ENCODE measurements at regions not wholly inside any gene's neighbourhood (a gene's known extent, or its start where the extent isn't known, plus 50 kb on each side); places are given as distances from the start of the nearest gene placed in this dataset.
A peak's percentile ranks its signal among the peaks of the same experiment; 100 is the strongest.
"Not testable (repeated sequence)": the region's sequence is repeated elsewhere in the genome, so short reads cannot be mapped to it uniquely, and the experiment has no call there.

- DNase-seq (ENCODE audit: low spot score) = no peak
These were observed 304.0 kb upstream of the KLF4 start for GRCh38 chr9:107793541-107793940.

DNA sequence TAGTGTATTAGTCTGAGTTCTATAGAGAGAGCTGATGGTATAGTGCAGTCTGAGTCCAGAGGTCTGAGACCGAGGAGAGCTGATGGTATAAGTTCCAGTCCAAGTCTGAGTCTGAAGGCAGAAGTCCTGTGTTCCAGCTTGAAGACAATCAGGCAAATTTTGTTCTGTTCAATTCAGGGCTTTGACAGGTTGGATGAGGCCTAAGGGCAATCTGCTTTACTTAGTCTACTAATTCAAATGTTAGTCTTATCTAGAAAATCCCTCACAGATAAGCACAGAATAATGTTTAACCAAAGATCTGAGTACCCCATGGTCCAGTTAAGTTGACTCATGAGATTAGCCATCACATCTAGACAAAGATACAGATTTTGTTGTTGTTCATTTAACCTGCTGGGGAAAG, 303.0 kb upstream of the KLF4 start:
- no peak for DNase-seq (ENCODE audit: low spot score)

GRCh38 chr9:107792006-107792405, 302.4 kb upstream of the KLF4 start:
- DNase-seq (ENCODE audit: low spot score) = no peak

- no peak for DNase-seq (ENCODE audit: low spot score)
These were observed 299.6 kb upstream of the KLF4 start for GRCh38 chr9:107789001-107789700.

- DNase-seq (ENCODE audit: low spot score) = no peak
These were observed 297.0 kb upstream of the KLF4 start for GRCh38 chr9:107786561-107786960.

DNA sequence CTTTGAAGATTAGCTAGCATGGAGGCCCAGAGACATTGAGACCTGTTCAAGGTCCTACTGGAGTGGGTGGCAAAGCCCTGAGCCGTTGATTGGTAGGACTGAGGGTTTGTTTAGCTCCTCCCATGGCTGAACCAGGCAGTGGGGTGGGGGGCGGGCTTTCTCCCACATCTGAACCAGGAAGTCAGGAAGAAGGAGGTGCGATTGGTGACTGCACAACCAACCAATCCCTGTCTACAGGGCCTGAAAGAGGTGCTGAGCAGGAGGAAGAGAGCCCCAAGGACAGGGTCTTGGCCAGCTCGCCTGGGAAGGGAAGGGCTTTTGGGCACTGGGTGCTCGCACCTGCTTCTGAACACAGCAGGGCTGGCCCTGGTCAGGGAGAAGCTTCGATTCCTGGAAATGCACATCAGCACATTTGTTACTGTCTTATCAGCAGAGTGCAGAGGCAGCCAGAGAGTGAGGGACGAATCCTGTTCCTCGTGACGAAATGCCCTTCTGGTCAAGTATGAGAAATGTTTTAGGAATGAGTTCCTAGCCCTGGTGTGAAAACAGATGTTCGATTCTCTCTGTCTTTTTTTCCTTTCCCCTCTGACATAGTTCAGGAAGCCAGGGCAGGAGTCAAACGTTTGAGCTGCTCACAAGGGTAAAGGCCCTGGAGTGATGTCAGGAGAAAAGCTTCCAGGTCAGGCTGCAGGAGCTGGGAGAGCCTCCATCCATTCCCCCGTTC, 294.8 kb upstream of the KLF4 start:
- peak; percentile 15 for DNase-seq (ENCODE audit: low spot score)

DNA sequence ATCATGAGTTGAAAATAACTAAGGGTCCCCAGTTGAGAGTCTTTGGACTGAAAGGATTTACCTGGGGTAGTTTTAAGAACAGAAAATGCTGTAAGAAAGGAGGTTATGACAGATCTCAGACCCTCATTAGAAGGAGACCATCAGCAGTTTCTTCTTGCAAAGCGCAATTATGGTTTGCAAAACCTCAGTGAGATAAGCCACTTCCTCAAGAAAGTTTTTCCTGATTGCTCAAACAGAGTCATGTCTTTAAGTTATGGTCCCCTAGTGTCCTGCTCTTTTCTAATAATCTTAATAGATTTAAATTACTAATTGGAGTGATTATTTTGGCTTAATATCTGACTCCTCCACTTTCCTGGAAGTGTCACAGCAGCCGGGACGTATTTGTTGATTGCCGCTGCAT, 293.2 kb upstream of the KLF4 start:
- no peak for DNase-seq (ENCODE audit: low spot score)

DNA sequence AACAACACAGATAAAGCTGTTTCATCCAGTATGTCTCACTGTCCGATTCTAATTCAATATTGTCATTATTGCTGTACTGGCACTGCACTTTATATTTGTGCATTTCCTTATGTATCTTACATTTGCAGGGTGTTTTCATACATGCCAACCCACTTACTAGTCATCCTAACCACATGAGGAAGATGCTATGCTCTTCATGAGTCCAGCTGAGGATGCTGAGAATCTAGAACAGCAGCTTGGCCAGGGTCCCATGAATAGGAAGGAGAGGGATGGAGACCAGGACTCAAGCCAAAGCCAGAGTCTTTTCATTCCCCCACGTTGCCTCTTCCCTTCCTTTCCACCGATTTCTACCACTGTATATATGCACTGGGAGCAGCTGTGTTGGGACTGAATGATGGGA, 292.8 kb upstream of the KLF4 start:
- no peak for DNase-seq (ENCODE audit: low spot score)

- no peak for DNase-seq (ENCODE audit: low spot score)
These were observed 291.4 kb upstream of the KLF4 start for GRCh38 chr9:107780960-107781359.

- no peak for DNase-seq (ENCODE audit: low spot score)
These were observed 290.2 kb upstream of the KLF4 start for GRCh38 chr9:107779731-107780130.

GRCh38 chr9:107778661-107779060, 289.1 kb upstream of the KLF4 start:
- DNase-seq (ENCODE audit: low spot score) = no peak

DNA sequence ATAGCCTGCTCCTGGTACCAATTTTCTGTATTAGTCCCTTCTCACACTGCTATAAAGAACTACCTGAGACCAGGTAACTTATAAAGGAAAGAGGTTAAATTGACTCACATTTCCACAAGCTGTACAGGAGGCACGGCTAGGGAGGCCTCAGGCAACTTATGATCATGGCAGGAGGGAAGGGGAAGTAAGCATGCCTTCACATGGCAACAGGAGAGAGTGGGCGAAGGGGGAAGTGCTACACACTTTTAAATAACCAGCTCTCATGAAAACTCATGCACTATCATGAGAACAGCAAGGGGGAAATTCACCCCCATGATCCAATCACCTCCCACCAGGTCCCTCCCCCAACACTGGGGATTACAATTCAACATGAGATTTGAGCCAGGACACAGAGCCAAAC, 284.5 kb upstream of the KLF4 start:
- not testable (repeated sequence) for DNase-seq (ENCODE audit: low spot score)

DNA sequence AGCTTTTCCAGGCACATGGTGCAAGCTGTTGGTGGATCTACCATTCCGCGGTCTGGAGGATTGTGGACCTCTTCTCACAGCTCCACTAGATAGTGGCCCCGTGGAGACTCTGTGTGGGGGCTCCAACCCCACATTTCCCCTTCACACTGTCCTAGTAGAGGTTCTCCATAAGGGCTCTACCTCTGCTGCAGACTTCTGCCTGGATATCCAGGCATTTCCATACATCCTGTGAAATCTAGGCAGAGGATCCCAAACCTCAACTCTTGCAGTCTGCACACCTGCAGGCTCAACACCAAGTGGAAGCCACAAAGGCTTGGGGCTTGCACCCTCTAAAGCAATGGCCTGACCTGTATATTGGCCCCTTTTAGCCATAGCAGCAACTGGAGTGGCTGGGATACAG, 283.4 kb upstream of the KLF4 start:
- DNase-seq (ENCODE audit: low spot score) = no peak

DNA sequence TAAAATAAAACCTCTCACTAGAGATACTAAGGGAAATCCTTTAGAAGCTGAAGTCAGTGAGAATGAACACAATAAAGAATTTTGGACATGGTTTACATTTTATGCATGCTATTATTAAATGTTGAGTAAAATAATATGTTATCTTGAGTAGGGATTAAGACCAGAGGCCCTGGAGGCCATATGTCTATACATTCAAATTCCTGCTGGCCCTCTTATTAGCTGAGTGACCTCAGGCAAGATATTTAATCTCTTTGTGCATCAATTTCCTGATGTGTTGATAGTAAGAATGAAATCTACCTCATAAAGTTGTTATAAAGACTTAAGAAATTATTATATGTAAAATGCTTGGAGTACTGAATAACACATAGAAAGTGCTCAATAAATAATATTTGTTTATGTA, 281.1 kb upstream of the KLF4 start:
- no peak for DNase-seq (ENCODE audit: low spot score)

DNA sequence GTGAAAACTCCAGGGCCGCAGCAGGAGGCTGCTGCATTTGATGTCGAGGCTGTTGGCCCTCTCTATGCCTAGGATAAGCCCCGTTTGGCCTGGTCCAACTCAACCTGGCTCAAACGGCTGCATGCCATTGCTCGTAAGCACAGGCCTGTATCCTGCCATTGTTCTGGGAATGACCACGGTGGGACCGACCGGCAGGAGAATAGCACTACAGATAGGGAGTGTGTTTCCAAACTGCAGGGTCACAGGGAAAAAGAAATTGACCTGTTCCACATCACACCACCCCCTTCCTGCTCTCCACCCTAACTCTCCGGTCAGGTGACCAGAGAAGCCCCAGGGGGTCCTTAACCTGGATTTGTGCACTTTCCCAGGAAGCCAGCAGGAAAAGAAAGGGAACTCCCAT, 278.7 kb upstream of the KLF4 start:
- DNase-seq (ENCODE audit: low spot score) = no peak

- no peak for DNase-seq (ENCODE audit: low spot score)
These were observed 278.1 kb upstream of the KLF4 start for GRCh38 chr9:107767711-107768110.

DNA sequence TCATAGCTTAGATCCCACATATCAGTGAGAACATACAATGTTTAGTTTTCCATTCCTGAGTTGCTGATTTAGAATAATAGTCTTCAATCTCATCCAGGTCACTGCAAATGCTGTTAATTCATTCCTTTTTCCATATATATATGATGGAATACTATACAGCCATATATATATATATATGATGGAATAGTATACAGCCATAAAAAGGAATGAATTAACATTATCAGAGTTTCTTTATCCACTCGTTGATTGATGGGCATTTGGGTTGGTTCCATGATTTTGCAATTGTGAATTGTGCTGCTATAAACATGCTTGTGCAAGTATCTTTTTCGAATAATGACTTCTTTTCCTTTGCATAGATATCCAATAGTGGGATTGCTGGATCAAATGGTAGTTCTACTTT, 273.9 kb upstream of the KLF4 start:
- not testable (repeated sequence) for DNase-seq (ENCODE audit: low spot score)

DNA sequence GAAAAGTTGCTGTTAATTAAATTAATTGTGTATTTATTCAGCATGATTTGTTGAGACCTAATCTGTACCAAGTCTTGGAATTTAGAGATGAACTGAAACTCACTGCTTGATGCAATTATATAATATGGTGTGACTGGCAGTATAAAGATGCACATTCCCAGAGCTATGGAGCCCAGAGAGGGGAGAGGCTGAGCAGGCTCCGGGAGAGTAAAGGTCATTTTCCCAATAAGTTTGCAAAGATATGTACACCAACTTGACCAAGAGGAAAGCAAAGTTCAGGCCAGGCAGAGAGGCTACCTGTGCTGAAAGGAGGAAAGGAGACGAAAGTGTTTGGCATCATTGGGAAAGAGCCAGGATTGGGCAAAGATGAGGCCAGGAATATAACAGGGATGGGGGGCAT, 271.7 kb upstream of the KLF4 start:
- DNase-seq (ENCODE audit: low spot score) = no peak

GRCh38 chr9:107760469-107761242, 271.1 kb upstream of the KLF4 start:
- no peak for DNase-seq (ENCODE audit: low spot score)

- DNase-seq (ENCODE audit: low spot score) = no peak
These were observed 270.2 kb upstream of the KLF4 start for GRCh38 chr9:107759823-107760166.

- no peak for DNase-seq (ENCODE audit: low spot score)
These were observed 269.6 kb upstream of the KLF4 start for GRCh38 chr9:107759009-107759822.

GRCh38 chr9:107756091-107756490, 266.5 kb upstream of the KLF4 start:
- no peak for DNase-seq (ENCODE audit: low spot score)

All from iPS-NIHi11 (cell line).